HTR-8/SVneo (cell line): ENCODE measurements at regions not wholly inside any gene's neighbourhood (a gene's known extent, or its start where the extent isn't known, plus 50 kb on each side); places are given as distances from the start of the nearest gene placed in this dataset.
"Not testable (repeated sequence)": the region's sequence is repeated elsewhere in the genome, so short reads cannot be mapped to it uniquely, and the experiment has no call there.

Experiments used
- DNase-seq: peaks from one replicate; pipeline ENCODE4 v3.0.0; 2011; ENCODE audit warnings: low spot score, mixed read lengths; ENCODE audit not compliant: insufficient read length
- FAIRE-seq: peaks from 2 replicates; lab custom pipeline; 2011; peaks lifted over from hg19 to GRCh38; lab: Jason Lieb, UNC

GRCh38 chr16:8088820-8089338 is 501.4 kb downstream of the TMEM114 start:
- FAIRE-seq (no peak), DNase-seq (no peak)

- DNase-seq (no peak), FAIRE-seq (no peak)
Measured at GRCh38 chr16:8087597-8088289, 502.6 kb downstream of the TMEM114 start.

GRCh38 chr16:8087146-8087545 is 503.2 kb downstream of the TMEM114 start:
- DNase-seq: no peak
- no peak for FAIRE-seq

DNA sequence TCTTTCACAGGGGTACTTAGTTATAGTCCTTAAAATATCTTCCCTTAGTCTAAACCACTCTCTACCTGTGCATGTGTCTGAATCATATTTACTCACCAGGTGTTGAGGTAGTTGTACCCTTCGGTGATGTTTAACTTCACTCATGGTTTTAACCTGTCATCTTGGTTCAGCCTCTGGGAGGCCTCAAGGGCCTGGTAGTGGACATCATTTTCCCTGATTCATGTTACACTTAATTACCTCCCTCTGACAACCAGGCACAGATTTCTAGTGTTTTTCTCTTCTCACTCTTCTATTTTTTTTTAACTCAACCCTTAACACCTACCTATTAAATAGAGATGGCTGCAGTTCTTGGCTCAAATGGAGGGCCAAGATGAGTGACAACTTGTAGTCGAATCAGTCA is 505.4 kb downstream of the TMEM114 start:
- no peak for DNase-seq
- FAIRE-seq: no peak

GRCh38 chr16:8084302-8084701 is 506.0 kb downstream of the TMEM114 start:
- FAIRE-seq (no peak), DNase-seq (no peak)

DNA sequence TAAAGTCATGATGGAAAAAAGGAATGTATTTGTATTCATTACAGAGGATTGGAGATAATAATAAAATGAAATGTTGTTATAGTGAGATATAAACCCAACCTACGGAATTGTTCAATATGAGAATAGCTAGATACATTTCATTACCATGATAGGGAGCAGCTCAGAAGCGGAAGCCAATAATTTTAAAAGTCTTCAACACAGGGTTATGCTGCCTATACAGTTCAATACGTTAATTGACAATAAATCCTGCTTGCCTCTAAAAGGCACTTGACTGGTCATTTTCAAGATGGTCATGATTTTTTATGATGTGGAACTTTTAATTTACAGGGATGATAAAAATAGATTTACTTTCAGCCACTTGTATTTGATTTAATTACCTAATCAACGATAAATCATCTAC is 506.8 kb downstream of the TMEM114 start:
- FAIRE-seq (no peak), DNase-seq (no peak)

DNA sequence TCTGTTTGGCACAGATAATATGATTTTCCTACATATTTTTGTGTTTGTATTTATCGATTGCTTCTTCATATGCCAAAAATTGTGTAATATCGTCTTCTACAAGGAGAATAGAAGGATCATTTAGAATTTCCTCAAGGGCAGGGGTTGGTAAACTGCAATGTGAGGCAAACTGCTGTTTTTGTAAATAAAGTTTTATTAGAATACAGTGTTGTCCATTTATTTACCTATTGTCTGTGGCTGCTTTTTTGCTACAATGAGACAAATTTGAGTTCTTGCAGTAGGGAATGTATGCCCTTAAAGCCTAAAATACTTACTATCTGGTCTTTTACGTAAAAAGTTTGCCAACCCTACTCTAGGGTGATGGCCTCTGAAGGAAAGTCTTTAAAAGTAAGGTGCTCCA is 509.5 kb downstream of the TMEM114 start:
- DNase-seq (no peak), FAIRE-seq (no peak)

- no peak for FAIRE-seq
- no peak for DNase-seq
Measured at GRCh38 chr16:8075271-8075670, 515.0 kb downstream of the TMEM114 start.

- DNase-seq: no peak
- no peak for FAIRE-seq
Measured at GRCh38 chr16:8070506-8070905, 519.8 kb downstream of the TMEM114 start.

- not testable (repeated sequence) for FAIRE-seq, DNase-seq
Measured at GRCh38 chr16:8068225-8068624, 522.1 kb downstream of the TMEM114 start.

DNA sequence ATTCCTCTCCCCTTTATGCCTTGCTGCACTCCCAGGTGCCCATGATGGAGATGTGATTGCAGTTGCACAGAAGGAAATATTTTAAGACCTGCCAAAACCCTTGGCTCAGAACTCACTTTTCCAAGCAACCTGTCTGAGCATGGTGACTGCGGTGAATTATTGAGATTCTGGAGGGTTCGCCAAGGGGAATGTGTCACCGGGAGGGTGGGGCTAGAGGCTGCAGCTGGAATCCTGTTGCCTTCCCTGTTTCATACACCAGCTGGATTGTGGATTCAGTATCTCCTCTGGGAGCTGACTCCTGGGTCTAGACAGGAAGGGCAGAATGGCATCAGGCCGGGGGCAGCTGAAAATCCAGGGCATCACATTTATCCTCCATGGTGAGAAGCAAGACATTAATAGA is 527.2 kb downstream of the TMEM114 start:
- FAIRE-seq: no peak

GRCh38 chr16:8062677-8063076 is 527.6 kb downstream of the TMEM114 start:
- DNase-seq: no peak

More for the DNA sequence above, 527.2 kb downstream of the TMEM114 start:
- DNase-seq: no peak

GRCh38 chr16:8055761-8056160 is 534.5 kb downstream of the TMEM114 start:
- DNase-seq (no peak), FAIRE-seq (no peak)

More at GRCh38 chr16:8062677-8063076, 527.6 kb downstream of the TMEM114 start:
- no peak for FAIRE-seq

GRCh38 chr16:8053437-8053836 is 536.9 kb downstream of the TMEM114 start:
- no peak for FAIRE-seq
- no peak for DNase-seq

DNA sequence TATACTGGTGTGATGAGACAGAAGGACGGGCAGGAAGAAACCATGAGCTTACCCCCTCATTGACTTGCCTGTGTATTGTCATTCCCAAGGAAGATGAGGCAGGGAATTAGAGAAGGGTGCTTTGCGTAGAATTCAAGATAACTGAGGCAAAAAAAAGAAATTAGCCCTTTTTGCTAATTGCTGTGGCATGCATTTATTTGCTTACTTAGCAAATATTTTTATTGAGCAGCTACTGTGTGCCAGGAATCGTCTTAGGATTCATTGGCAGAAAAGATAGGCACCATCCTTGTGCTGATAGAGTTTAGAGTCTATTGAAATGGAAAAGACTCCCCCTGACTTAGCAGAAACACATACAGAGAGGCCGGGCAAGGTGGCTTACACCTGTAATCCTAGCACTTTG is 541.9 kb downstream of the TMEM114 start:
- no peak for DNase-seq
- no peak for FAIRE-seq

- FAIRE-seq: no peak
- no peak for DNase-seq
Measured at GRCh38 chr16:8047736-8048135, 542.6 kb downstream of the TMEM114 start.

DNA sequence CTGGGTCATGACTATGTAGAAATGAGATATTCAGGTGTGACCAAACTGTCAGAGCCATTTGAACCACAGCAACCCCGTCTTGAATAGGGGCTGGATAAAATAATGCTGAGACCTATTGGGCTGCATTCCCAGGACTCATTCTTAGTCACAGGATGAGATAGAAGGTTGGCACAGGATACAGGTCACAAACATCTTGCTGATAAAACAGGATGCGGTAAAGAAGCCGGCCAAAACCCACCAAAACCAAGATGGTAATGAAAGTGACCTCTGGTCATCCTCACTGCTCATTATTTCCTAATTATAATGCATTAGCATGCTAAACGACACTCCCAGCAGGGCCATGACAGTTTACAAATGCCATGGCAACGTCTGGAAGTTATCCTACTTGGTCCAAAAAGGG is 545.5 kb downstream of the TMEM114 start:
- FAIRE-seq (no peak), DNase-seq (no peak)

DNA sequence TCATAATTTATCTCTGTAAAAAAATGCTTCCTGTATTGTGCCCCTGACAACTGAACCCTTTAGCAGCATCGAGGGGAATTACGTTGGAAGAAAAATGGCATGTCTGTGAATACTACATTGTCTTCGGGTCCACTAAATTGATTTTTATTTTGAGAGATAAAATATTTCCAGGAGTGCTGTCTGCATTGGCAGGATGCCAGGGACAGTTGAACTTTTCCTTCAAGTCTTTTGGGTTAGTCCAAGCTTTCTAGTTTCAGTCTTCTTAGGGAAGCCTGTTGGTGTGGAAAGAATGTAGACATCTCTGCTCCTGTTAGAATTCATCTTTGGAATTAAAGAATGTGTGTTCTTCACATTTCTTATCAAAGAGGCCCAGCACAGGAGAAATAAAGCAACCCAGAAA is 557.9 kb downstream of the TMEM114 start:
- FAIRE-seq (no peak), DNase-seq (no peak)

GRCh38 chr16:8030004-8030403 is 560.3 kb downstream of the TMEM114 start:
- DNase-seq, FAIRE-seq: not testable (repeated sequence)

DNA sequence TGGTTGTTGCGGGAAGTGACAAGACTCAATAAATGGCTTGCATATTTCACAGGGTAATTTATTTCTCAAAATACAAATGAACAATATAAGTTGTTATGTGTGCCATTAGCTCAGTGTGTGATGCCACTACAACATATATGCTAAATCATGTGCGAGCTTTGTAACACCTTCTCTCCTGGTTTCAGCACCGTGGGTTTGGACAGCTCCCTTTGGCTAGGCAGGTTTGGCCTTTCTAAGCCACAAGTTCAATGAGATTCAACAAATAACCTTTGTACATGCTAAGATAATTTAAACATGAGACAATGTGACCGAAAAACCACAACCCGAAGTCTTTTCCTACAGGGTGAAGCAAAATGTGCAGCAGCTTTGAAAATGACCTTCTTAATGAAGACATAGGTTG is 563.9 kb downstream of the TMEM114 start:
- no peak for FAIRE-seq
- DNase-seq: no peak

DNA sequence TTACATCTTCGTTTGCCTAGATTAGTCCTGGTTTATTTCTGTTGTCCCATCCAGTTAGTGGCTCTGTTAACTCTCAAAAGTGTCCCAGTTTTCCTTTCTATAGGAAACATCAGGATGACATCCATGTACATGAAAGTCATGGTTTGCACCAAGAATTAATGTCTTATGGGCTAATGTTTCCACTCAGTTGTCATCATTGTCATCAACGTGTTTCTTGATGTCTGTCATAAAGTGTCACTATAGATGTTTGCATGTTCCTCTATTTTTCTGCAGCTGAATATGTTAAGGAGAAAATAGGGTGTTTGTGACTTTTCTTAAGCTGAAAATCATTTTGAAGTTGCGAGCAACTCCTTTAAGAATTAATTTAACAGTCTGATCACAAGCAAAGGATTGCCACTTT is 567.0 kb downstream of the TMEM114 start:
- FAIRE-seq: no peak
- DNase-seq: no peak
